HCT116 (cell line): ENCODE measurements at regions not wholly inside any gene's neighbourhood (a gene's known extent, or its start where the extent isn't known, plus 50 kb on each side); places are given as distances from the start of the nearest gene placed in this dataset.

Source experiments
- RAD21 ChIP-seq: IDR thresholded peaks from 2 replicates; pipeline ENCODE4 v1.6.1; 2012; ENCODE audit warnings: low read depth, mild to moderate bottlenecking
- TF ChIP-seq, protein P1 (sequence below), 3 experiments: fragments of 200-600 bp in 1 of 3; sonication (generic) in 1 of 3; IDR thresholded peaks in 2 of 3; conservative IDR thresholded peaks in 1 of 3; 2 replicates each; pipeline ENCODE4 v1.5.1; 2012 to 2017; ENCODE audit warnings: low read depth in 2 of 3, low read length in 2 of 3, antibody characterized with exemption in 1 of 3, borderline replicate concordance in 1 of 3, control low read depth in 1 of 3, mild to moderate bottlenecking in 1 of 3, mixed read lengths in 1 of 3, mixed run types in 1 of 3, moderate library complexity in 1 of 3; ENCODE audit not compliant: insufficient read depth in 1 of 3

GRCh38 chr14:56959869-56960268, 149.6 kb upstream of the OTX2 start:
- TF ChIP-seq, protein P1, sequence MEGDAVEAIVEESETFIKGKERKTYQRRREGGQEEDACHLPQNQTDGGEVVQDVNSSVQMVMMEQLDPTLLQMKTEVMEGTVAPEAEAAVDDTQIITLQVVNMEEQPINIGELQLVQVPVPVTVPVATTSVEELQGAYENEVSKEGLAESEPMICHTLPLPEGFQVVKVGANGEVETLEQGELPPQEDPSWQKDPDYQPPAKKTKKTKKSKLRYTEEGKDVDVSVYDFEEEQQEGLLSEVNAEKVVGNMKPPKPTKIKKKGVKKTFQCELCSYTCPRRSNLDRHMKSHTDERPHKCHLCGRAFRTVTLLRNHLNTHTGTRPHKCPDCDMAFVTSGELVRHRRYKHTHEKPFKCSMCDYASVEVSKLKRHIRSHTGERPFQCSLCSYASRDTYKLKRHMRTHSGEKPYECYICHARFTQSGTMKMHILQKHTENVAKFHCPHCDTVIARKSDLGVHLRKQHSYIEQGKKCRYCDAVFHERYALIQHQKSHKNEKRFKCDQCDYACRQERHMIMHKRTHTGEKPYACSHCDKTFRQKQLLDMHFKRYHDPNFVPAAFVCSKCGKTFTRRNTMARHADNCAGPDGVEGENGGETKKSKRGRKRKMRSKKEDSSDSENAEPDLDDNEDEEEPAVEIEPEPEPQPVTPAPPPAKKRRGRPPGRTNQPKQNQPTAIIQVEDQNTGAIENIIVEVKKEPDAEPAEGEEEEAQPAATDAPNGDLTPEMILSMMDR (IDR thresholded peaks at IDR 0.05 in 2 of 3, conservative IDR thresholded peaks at IDR 0.05 in 1 of 3; ENCODE audit: borderline replicate concordance in 1 of 3, insufficient read depth in 1 of 3, low read depth in 2 of 3, low read length in 2 of 3) = no peak
- no peak for TF ChIP-seq RAD21
